WTC11 (cell line): ENCODE measurements at regions not wholly inside any gene's neighbourhood (a gene's known extent, or its start where the extent isn't known, plus 50 kb on each side); places are given as distances from the start of the nearest gene placed in this dataset.

ENCODE experiments used
- JUN ChIP-seq: sonication (generic); formaldehyde crosslinking; IDR thresholded peaks from 2 replicates; pipeline ENCODE4 v1.8.0; 2023; ENCODE audit warnings: mild to moderate bottlenecking, missing genetic modification reagents
- KAT7 ChIP-seq: sonication (generic); formaldehyde crosslinking; IDR thresholded peaks from 2 replicates; pipeline ENCODE4 v1.8.1; 2023; ENCODE audit warnings: missing genetic modification reagents, mild to moderate bottlenecking, borderline replicate concordance
- SMAD3 ChIP-seq: sonication (generic); formaldehyde crosslinking; IDR thresholded peaks from 2 replicates; pipeline ENCODE4 v1.8.0; 2022; ENCODE audit warnings: missing genetic modification reagents, mild to moderate bottlenecking, borderline replicate concordance
- TEAD1 ChIP-seq: sonication (generic); formaldehyde crosslinking; IDR thresholded peaks from 2 replicates; pipeline ENCODE4 v1.8.0; 2022; ENCODE audit warnings: mild to moderate bottlenecking, missing genetic modification reagents
- ZNF121 ChIP-seq: sonication (generic); formaldehyde crosslinking; IDR thresholded peaks from 2 replicates; pipeline ENCODE4 v1.8.0; 2023; ENCODE audit warnings: missing genetic modification reagents
- ZNF317 ChIP-seq: sonication (generic); formaldehyde crosslinking; IDR thresholded peaks from 2 replicates; pipeline ENCODE4 v1.8.1; 2023; ENCODE audit warnings: low read depth, mild to moderate bottlenecking, moderate library complexity, missing genetic modification reagents, borderline replicate concordance
- TF ChIP-seq, protein P1 (sequence below): fragments of 200-600 bp; IDR thresholded peaks from 2 replicates; pipeline ENCODE4 v1.8.0; 2022; ENCODE audit warnings: antibody characterized with exemption
- TF ChIP-seq, protein P2 (sequence below): sonication (generic); formaldehyde crosslinking; IDR thresholded peaks from 2 replicates; pipeline ENCODE4 v1.8.1; 2022; ENCODE audit warnings: low read depth, mild to moderate bottlenecking, moderate library complexity, missing genetic modification reagents, borderline replicate concordance
- TF ChIP-seq, protein P3 (sequence below): sonication (generic); formaldehyde crosslinking; conservative IDR thresholded peaks from 2 replicates; pipeline ENCODE4 v1.8.1; 2022; ENCODE audit warnings: mild to moderate bottlenecking, missing genetic modification reagents

DNA sequence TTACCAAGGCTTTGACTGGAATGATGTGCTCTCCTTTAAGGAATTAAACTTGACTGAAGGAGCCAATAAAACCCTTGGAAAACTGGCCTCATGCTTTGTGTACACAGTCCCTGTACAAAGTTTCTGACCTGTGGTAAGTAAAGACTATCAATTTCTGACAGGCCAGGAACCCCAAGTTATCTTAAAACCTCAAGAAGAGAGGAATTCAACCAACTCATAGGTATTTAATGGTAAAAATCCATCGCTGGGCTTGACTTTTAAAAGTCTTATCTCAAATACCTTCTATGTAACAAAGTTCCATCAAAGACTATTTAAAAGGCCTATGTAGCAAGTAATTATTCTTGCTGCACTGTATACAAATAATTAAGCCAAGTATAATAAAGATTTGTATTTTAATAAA is 103.7 kb upstream of the TENT5D start:
- TF ChIP-seq ZNF121 (CRISPR knock-in tag) (no peak), TEAD1 (CRISPR knock-in tag) (no peak), JUN (CRISPR knock-in tag) (no peak), KAT7 (CRISPR knock-in tag) (no peak), SMAD3 (CRISPR knock-in tag) (no peak), ZNF317 (CRISPR knock-in tag) (no peak)
- TF ChIP-seq, protein P1, sequence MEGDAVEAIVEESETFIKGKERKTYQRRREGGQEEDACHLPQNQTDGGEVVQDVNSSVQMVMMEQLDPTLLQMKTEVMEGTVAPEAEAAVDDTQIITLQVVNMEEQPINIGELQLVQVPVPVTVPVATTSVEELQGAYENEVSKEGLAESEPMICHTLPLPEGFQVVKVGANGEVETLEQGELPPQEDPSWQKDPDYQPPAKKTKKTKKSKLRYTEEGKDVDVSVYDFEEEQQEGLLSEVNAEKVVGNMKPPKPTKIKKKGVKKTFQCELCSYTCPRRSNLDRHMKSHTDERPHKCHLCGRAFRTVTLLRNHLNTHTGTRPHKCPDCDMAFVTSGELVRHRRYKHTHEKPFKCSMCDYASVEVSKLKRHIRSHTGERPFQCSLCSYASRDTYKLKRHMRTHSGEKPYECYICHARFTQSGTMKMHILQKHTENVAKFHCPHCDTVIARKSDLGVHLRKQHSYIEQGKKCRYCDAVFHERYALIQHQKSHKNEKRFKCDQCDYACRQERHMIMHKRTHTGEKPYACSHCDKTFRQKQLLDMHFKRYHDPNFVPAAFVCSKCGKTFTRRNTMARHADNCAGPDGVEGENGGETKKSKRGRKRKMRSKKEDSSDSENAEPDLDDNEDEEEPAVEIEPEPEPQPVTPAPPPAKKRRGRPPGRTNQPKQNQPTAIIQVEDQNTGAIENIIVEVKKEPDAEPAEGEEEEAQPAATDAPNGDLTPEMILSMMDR, result no peak
- TF ChIP-seq, protein P2, sequence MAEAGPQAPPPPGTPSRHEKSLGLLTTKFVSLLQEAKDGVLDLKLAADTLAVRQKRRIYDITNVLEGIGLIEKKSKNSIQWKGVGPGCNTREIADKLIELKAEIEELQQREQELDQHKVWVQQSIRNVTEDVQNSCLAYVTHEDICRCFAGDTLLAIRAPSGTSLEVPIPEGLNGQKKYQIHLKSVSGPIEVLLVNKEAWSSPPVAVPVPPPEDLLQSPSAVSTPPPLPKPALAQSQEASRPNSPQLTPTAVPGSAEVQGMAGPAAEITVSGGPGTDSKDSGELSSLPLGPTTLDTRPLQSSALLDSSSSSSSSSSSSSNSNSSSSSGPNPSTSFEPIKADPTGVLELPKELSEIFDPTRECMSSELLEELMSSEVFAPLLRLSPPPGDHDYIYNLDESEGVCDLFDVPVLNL, result no peak
- TF ChIP-seq, protein P3, sequence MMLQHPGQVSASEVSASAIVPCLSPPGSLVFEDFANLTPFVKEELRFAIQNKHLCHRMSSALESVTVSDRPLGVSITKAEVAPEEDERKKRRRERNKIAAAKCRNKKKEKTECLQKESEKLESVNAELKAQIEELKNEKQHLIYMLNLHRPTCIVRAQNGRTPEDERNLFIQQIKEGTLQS (CRISPR knock-in tag), result no peak
